Right lobe of liver (tissue), 6 donors: ENCODE measurements at regions not wholly inside any gene's neighbourhood (a gene's known extent, or its start where the extent isn't known, plus 50 kb on each side); places are given as distances from the start of the nearest gene placed in this dataset.
A peak's percentile ranks its signal among the peaks of the same experiment; 100 is the strongest.

ENCODE experiments used
- ATAC-seq, 4 donors: fragments of 200-7000 bp; cut with Tn5 transposase; one replicate each; pipeline ENCODE4 v1.9.1; 2020; ENCODE audit warnings: mild to moderate bottlenecking in 4 of 4, moderate library complexity in 4 of 4
- DNase-seq, 3 donors: peaks; one replicate each; pipeline ENCODE4 v3.0.0-alpha.2; 2020
- H3K27ac ChIP-seq, 3 donors: fragments of 200-600 bp; one replicate each; pipeline ENCODE4 v1.8.0; 2022
- H3K27me3 ChIP-seq, 2 donors: fragments of 200-600 bp; one replicate each; pipeline ENCODE4 v1.8.0; 2022
- H3K36me3 ChIP-seq, 4 donors: fragments of 200-600 bp; sonication (generic) in 1 of 4; one replicate each; pipeline versions ENCODE4 v1.5.1 to v1.8.0; 2017 to 2022; ENCODE audit warnings: control low read depth in 1 of 4
- H3K4me1 ChIP-seq, 4 donors: fragments of 200-600 bp; sonication (generic) in 1 of 4; one replicate each; pipeline versions ENCODE4 v1.5.1 to v1.8.0; 2017 to 2022; ENCODE audit warnings: control low read depth in 1 of 4
- H3K4me3 ChIP-seq, 3 donors: fragments of 200-600 bp; one replicate each; pipeline ENCODE4 v1.8.0; 2022
- H3K9me3 ChIP-seq, 4 donors: fragments of 200-600 bp; sonication (generic) in 1 of 4; one replicate each; pipeline versions ENCODE4 v1.5.1 to v1.8.0; 2017 to 2022; ENCODE audit warnings: control low read depth in 1 of 4
- CTCF ChIP-seq, 4 donors: fragments of 200-600 bp in 3 of 4; fragments of 450-650 bp in 1 of 4; IDR thresholded peaks; one replicate each; pipeline versions ENCODE4 v1.5.1 to v1.8.0; 2016 to 2022; ENCODE audit warnings: antibody characterized with exemption in 4 of 4, mild to moderate bottlenecking in 2 of 4
- POLR2A ChIP-seq: fragments of 450-650 bp; IDR thresholded peaks from one replicate; pipeline ENCODE4 v1.6.1; 2017; ENCODE audit warnings: antibody characterized with exemption, mild to moderate bottlenecking
- WGBS: methylation state at CpG from one replicate; pipeline ENCODE4 v1.1.6; 2018; ENCODE audit warnings: low coverage, low lambda C conversion rate; ENCODE audit not compliant: insufficient coverage; ENCODE audit errors: missing lambda C conversion rate; 5-methylcytosine and 5-hydroxymethylcytosine counted together
- intact Hi-C, 2 donors: fragments of 100-400 bp; cut with DNase I; formaldehyde crosslinking; loops; one replicate each; pipeline versions ENCODE4 v1.11.2 to v1.14.1; 2022
- donor health status: DM: no; HTN: yes; CAD: no.
- donor health status: DM: no; HTN: no; CAD: no.
- donor health status: DM: no; HTN: no; CAD: no.
- donor health status: DM: no; HTN: yes; CAD: no.
- donor health status: DM: no; HTN: yes; CAD: no.

- WGBS: 67% methylated on average over 1 of the region's 2 CpGs
- H3K4me1 ChIP-seq: no peaks in the 10 kb centered on the region
- no peak overlapping the region for H3K4me3 ChIP-seq
- no peak overlapping the region for H3K27ac ChIP-seq
- intact Hi-C loops: no loop called here
- H3K36me3 ChIP-seq: no peaks in the 10 kb centered on the region
- no peaks in the 10 kb centered on the region for H3K27me3 ChIP-seq
- H3K9me3 ChIP-seq: no peaks in the 10 kb centered on the region
- TF ChIP-seq POLR2A (no peak), CTCF (IDR thresholded peaks at IDR 0.05) (no peak)
- ATAC-seq: no peak
- DNase-seq: no peak
Measured at GRCh38 chr3:135788978-135789377, 176.6 kb upstream of the PPP2R3A start.

GRCh38 chr3:135792174-135792573, 173.4 kb upstream of the PPP2R3A start:
- WGBS: 28% methylated on average over 4 of the region's 6 CpGs
- no peak for ATAC-seq
- Histone ChIP-seq H3K36me3 (no peaks in the 10 kb centered on the region), H3K27ac (no peak overlapping the region), H3K4me3 (no peak overlapping the region), H3K9me3 (no peaks in the 10 kb centered on the region), H3K4me1 (no peaks in the 10 kb centered on the region), H3K27me3 (no peaks in the 10 kb centered on the region)
- TF ChIP-seq POLR2A: no peak
- TF ChIP-seq CTCF (IDR thresholded peaks at IDR 0.05): no peak
- DNase-seq: no peak
- intact Hi-C loops: no loop called here

- DNase-seq: no peak
Measured at GRCh38 chr3:135792858-135793475, 172.6 kb upstream of the PPP2R3A start.

GRCh38 chr3:135800071-135800549, 165.4 kb upstream of the PPP2R3A start:
- Histone ChIP-seq H3K36me3 (no peaks in the 10 kb centered on the region), H3K27ac (no peak overlapping the region), H3K4me3 (no peak overlapping the region), H3K27me3 (no peaks in the 10 kb centered on the region), H3K4me1 (no peaks in the 10 kb centered on the region), H3K9me3 (no peaks in the 10 kb centered on the region)
- ATAC-seq (peak in 1 of 4 donors; percentile 11), DNase-seq (no peak)
- intact Hi-C loops: no loop called here
- TF ChIP-seq CTCF (IDR thresholded peaks at IDR 0.05) (no peak), POLR2A (no peak)
- WGBS: 29% methylated on average over 4 of the region's 5 CpGs

More at GRCh38 chr3:135792858-135793475, 172.6 kb upstream of the PPP2R3A start:
- Histone ChIP-seq H3K4me3 (no peak overlapping the region), H3K9me3 (no peaks in the 10 kb centered on the region), H3K27me3 (no peaks in the 10 kb centered on the region), H3K36me3 (no peaks in the 10 kb centered on the region), H3K4me1 (no peaks in the 10 kb centered on the region), H3K27ac (no peak overlapping the region)
- 52% methylated on average over 2 of the region's 2 CpGs for WGBS
- no peak for TF ChIP-seq CTCF (IDR thresholded peaks at IDR 0.05)
- TF ChIP-seq POLR2A: no peak
- ATAC-seq: no peak
- intact Hi-C loops: no loop called here
